GM12878 (cell line): ENCODE measurements at regions not wholly inside any gene's neighbourhood (a gene's known extent, or its start where the extent isn't known, plus 50 kb on each side); places are given as distances from the start of the nearest gene placed in this dataset.

Source experiments
- CBX5 ChIP-seq: sonication (generic); IDR thresholded peaks from 2 replicates; pipeline ENCODE4 v1.6.1; 2016; ENCODE audit warnings: low read depth, moderate library complexity, mild to moderate bottlenecking, inconsistent platforms
- SRF ChIP-seq, 2 experiments: IDR thresholded peaks; 2 replicates each; pipeline ENCODE4 v1.6.1; 2011; ENCODE audit warnings: low read depth in 2 of 2, low read length in 2 of 2, mild to moderate bottlenecking in 1 of 2, moderate library complexity in 1 of 2
- TF ChIP-seq, protein P1 (sequence below), 3 experiments: IDR thresholded peaks in 2 of 3; conservative IDR thresholded peaks in 1 of 3; 2 replicates each; pipeline ENCODE4 v1.5.1; 2011; ENCODE audit warnings: low read depth in 3 of 3, low read length in 3 of 3, mild to moderate bottlenecking in 3 of 3, control low read depth in 2 of 3, moderate library complexity in 2 of 3, inconsistent platforms in 1 of 3, mixed read lengths in 1 of 3; ENCODE audit not compliant: control insufficient read depth in 2 of 3, insufficient read depth in 1 of 3; ENCODE audit errors: extremely low read depth in 1 of 3

GRCh38 chr4:100128338-100128737 is 61.9 kb downstream of the DDIT4L start:
- TF ChIP-seq, protein P1, sequence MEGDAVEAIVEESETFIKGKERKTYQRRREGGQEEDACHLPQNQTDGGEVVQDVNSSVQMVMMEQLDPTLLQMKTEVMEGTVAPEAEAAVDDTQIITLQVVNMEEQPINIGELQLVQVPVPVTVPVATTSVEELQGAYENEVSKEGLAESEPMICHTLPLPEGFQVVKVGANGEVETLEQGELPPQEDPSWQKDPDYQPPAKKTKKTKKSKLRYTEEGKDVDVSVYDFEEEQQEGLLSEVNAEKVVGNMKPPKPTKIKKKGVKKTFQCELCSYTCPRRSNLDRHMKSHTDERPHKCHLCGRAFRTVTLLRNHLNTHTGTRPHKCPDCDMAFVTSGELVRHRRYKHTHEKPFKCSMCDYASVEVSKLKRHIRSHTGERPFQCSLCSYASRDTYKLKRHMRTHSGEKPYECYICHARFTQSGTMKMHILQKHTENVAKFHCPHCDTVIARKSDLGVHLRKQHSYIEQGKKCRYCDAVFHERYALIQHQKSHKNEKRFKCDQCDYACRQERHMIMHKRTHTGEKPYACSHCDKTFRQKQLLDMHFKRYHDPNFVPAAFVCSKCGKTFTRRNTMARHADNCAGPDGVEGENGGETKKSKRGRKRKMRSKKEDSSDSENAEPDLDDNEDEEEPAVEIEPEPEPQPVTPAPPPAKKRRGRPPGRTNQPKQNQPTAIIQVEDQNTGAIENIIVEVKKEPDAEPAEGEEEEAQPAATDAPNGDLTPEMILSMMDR (IDR thresholded peaks at IDR 0.05 in 2 of 3, conservative IDR thresholded peaks at IDR 0.05 in 1 of 3; ENCODE audit: control insufficient read depth in 2 of 3, extremely low read depth in 1 of 3, insufficient read depth in 1 of 3, low read depth in 3 of 3, low read length in 3 of 3), result no peak
- TF ChIP-seq CBX5 (no peak), SRF (IDR thresholded peaks at IDR 0.05; ENCODE audit: low read depth in 2 of 2, low read length in 2 of 2) (no peak)
